Nephron (organoid): ENCODE measurements at regions not wholly inside any gene's neighbourhood (a gene's known extent, or its start where the extent isn't known, plus 50 kb on each side); places are given as distances from the start of the nearest gene placed in this dataset.

Experiments
- H3K27ac Mint-ChIP-seq, 3 experiments: 2 replicates each; pipeline ENCODE4 v1.8.0; 2020; ENCODE audit warnings: mixed read lengths in 3 of 3, mild to moderate bottlenecking in 2 of 3, moderate library complexity in 1 of 3
- H3K27me3 Mint-ChIP-seq: 2 replicates; pipeline ENCODE4 v1.8.0; 2021; ENCODE audit warnings: low read depth, mild to moderate bottlenecking, moderate library complexity, mixed read lengths
- H3K36me3 Mint-ChIP-seq: 2 replicates; pipeline ENCODE4 v1.8.0; 2020; ENCODE audit warnings: low read depth, mixed read lengths
- H3K4me1 Mint-ChIP-seq: 2 replicates; pipeline ENCODE4 v1.8.0; 2020; ENCODE audit warnings: mixed read lengths
- H3K4me3 Mint-ChIP-seq, 3 experiments: 2 replicates each; pipeline ENCODE4 v1.8.0; 2020; ENCODE audit warnings: mild to moderate bottlenecking in 3 of 3, mixed read lengths in 3 of 3, moderate library complexity in 2 of 3
- H3K9me3 Mint-ChIP-seq: 2 replicates; pipeline ENCODE4 v1.8.0; 2020; ENCODE audit warnings: mixed read lengths
- TF ChIP-seq, protein P1 (sequence below), 3 experiments: fragments of 200-600 bp; sonication (generic); IDR thresholded peaks; one replicate each; pipeline ENCODE4 v1.5.0; 2021; ENCODE audit warnings: antibody characterized with exemption in 3 of 3; ENCODE audit not compliant: unreplicated experiment in 3 of 3

DNA sequence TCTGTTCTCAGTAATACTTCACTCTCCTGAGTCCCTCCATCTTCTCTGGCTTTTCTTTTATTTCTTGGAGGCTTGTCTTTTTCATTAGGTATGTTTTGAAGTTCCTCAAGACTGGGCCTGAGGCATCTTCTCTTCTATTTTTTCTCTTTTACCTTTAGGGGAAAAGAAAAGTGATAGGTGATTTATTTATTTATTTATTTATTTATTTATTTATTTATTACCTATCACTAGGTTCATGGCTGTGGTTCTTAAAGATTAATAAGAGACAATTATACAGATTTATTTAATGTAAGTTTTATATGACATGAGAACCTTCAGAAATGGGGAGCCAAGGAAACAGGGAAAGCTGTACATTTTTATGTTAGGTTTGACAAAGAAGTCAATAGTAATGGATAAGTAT is 330.3 kb upstream of the RBMS3 start:
- no peak overlapping the region for H3K27ac Mint-ChIP-seq
- TF ChIP-seq, protein P1, sequence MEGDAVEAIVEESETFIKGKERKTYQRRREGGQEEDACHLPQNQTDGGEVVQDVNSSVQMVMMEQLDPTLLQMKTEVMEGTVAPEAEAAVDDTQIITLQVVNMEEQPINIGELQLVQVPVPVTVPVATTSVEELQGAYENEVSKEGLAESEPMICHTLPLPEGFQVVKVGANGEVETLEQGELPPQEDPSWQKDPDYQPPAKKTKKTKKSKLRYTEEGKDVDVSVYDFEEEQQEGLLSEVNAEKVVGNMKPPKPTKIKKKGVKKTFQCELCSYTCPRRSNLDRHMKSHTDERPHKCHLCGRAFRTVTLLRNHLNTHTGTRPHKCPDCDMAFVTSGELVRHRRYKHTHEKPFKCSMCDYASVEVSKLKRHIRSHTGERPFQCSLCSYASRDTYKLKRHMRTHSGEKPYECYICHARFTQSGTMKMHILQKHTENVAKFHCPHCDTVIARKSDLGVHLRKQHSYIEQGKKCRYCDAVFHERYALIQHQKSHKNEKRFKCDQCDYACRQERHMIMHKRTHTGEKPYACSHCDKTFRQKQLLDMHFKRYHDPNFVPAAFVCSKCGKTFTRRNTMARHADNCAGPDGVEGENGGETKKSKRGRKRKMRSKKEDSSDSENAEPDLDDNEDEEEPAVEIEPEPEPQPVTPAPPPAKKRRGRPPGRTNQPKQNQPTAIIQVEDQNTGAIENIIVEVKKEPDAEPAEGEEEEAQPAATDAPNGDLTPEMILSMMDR (IDR thresholded peaks at IDR 0.05; ENCODE audit: unreplicated experiment in 3 of 3) = no peak
- no peak overlapping the region for H3K4me3 Mint-ChIP-seq
- peaks cover 20% of the 10 kb centered on the region for H3K4me1 Mint-ChIP-seq
- H3K27me3 Mint-ChIP-seq = no peaks in the 10 kb centered on the region
- peaks cover 14% of the 10 kb centered on the region for H3K9me3 Mint-ChIP-seq
- H3K36me3 Mint-ChIP-seq = no peaks in the 10 kb centered on the region

DNA sequence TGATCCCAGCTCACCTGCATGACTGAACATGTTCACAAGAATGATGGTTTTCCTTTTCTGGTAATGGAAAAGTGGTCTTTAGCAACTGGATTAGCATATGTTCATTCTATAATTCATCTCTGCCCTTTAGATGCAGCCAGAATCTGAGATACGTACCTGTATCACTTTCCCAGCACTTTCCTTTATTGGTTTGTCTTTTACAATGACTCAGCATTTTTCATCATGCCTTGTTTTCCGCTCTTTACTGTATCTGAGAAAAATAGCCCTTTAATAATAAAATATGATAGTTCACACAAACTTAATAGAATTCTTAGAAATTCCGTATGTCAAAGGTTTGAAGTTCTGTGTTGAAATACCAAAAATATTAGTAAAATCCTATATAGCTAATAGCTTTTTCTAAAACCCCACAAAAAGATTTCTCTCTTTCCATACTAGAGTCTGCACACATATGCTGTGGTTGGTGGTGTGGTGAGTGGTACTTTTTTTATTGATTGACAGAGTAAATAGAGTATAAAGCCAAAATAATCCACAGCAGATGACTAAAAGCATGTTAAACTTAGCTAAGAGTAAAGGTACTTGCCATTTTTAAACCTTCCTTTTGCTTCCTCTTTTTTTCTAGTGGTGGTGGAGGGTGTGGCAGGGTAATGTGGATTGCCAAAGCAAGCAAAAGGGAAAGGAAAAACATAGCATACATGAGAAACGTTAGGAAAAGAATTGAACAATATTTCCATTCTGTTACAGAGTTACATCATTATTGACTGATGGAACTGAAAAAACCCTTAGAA is 328.9 kb upstream of the RBMS3 start:
- Mint-ChIP-seq H3K27ac (no peak overlapping the region), H3K9me3 (peaks cover 14% of the 10 kb centered on the region), H3K4me3 (no peak overlapping the region), H3K27me3 (no peaks in the 10 kb centered on the region), H3K36me3 (no peaks in the 10 kb centered on the region), H3K4me1 (peaks cover 16% of the 10 kb centered on the region)
- TF ChIP-seq, protein P1 (IDR thresholded peaks at IDR 0.05; ENCODE audit: unreplicated experiment in 3 of 3) = no peak

DNA sequence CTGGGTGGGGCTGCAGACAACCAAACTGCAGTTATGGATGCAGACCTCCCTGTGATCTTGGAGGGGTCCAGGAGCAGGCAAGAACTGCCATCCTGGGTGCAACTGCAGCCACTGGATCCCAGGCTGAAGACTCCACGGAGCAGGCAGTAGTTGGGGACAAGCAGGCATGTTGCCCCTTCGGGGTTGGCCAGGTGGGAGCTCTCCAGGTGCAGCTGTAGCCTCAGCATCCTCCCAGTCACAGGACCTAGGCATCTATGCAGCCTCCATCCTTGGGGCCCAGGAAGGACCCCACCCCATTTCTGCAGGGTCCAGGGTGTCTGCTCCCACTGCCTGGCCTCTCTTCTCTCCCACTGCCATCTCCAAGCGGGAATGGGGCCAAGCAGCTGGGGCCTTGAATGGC is 322.2 kb upstream of the RBMS3 start:
- Mint-ChIP-seq H3K27ac (no peak overlapping the region), H3K9me3 (peaks cover 31% of the 10 kb centered on the region), H3K4me1 (no peaks in the 10 kb centered on the region), H3K27me3 (no peaks in the 10 kb centered on the region), H3K4me3 (no peak overlapping the region), H3K36me3 (no peaks in the 10 kb centered on the region)
- TF ChIP-seq, protein P1 (IDR thresholded peaks at IDR 0.05; ENCODE audit: unreplicated experiment in 3 of 3) = no peak

DNA sequence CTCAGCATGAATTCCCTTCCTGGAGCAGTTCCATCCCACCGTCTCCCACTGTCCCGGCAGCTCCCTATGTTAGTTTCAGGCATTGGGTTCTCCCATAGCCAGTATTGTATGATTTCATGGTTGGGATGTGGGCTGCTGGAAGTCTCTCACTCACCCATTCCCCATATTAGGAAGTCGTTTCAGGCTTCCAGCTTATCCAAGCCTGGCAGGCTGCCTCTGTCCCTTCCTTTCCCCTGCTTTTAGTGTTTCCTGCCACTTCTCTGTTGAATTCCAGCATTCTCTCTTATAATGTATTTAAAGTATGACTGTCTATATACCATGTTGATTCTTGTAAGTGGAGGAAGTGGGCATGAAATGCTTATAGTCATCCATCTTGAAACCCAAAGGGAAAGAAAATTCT is 309.7 kb upstream of the RBMS3 start:
- H3K27me3 Mint-ChIP-seq = no peaks in the 10 kb centered on the region
- peaks cover 32% of the 10 kb centered on the region for H3K9me3 Mint-ChIP-seq
- H3K4me3 Mint-ChIP-seq = no peak overlapping the region
- no peak overlapping the region for H3K27ac Mint-ChIP-seq
- no peaks in the 10 kb centered on the region for H3K4me1 Mint-ChIP-seq
- no peaks in the 10 kb centered on the region for H3K36me3 Mint-ChIP-seq
- TF ChIP-seq, protein P1 (IDR thresholded peaks at IDR 0.05; ENCODE audit: unreplicated experiment in 3 of 3) = no peak

DNA sequence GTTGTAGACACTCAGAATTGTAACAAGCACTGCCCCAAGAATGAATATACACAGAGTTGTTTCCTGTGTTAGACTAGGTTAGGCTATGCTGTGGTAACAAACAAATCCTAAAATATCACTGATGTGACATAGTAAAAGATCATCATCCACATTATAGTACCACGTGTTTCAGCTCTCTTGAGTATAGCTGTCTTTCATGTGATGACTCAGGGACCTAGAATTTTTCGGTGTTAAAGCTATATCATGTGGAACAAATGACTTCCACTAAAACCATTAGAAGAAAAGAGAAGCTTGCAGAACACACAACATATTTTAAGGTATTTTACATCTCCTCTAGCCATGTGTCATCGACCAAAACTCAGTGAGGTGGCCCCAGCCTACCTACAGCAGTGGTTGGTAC is 307.9 kb upstream of the RBMS3 start:
- H3K36me3 Mint-ChIP-seq = no peaks in the 10 kb centered on the region
- H3K27ac Mint-ChIP-seq = no peak overlapping the region
- no peaks in the 10 kb centered on the region for H3K27me3 Mint-ChIP-seq
- H3K4me3 Mint-ChIP-seq = no peak overlapping the region
- TF ChIP-seq, protein P1 (IDR thresholded peaks at IDR 0.05; ENCODE audit: unreplicated experiment in 3 of 3) = no peak
- peaks cover 27% of the 10 kb centered on the region for H3K9me3 Mint-ChIP-seq
- no peaks in the 10 kb centered on the region for H3K4me1 Mint-ChIP-seq

DNA sequence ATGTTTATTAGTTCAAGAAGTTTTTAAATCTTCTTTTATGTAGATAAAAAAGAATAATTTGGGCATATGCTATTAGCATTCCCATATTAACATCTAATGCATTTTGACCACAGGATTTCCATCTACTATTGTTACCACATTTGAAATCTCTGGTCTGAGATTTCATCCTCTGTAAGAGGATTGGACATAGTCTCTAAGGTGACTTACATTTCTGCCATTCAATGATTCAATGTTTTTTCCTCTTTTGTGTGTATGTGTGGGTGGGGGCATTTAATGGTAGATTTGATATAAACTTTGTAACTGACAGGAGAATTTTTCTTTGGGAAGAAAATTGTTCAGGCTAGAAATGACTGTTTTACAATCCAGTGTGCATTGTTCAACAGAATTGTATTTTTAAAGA is 307.3 kb upstream of the RBMS3 start:
- TF ChIP-seq, protein P1 (IDR thresholded peaks at IDR 0.05; ENCODE audit: unreplicated experiment in 3 of 3) = no peak
- H3K9me3 Mint-ChIP-seq = peaks cover 23% of the 10 kb centered on the region
- H3K4me3 Mint-ChIP-seq = no peak overlapping the region

More for the DNA sequence above, 307.3 kb upstream of the RBMS3 start:
- Mint-ChIP-seq H3K27me3 (no peaks in the 10 kb centered on the region), H3K27ac (no peak overlapping the region), H3K4me1 (no peaks in the 10 kb centered on the region), H3K36me3 (no peaks in the 10 kb centered on the region)
